Epidermal melanocyte (primary cell): ENCODE measurements at regions not wholly inside any gene's neighbourhood (a gene's known extent, or its start where the extent isn't known, plus 50 kb on each side); places are given as distances from the start of the nearest gene placed in this dataset.

ENCODE experiments used
- DNase-seq: peaks from one replicate; pipeline ENCODE4 v3.0.0; 2011; ENCODE audit warnings: low spot score; ENCODE audit not compliant: insufficient read length

- DNase-seq: no peak
Observed at GRCh38 chr22:49312601-49313000, 515.1 kb downstream of the BRD1 start.

- no peak for DNase-seq
Observed at GRCh38 chr22:49310354-49310753, 517.3 kb downstream of the BRD1 start.

GRCh38 chr22:49308300-49308699 is 519.4 kb downstream of the BRD1 start:
- DNase-seq: no peak

- no peak for DNase-seq
Observed at GRCh38 chr22:49307870-49308269, 519.8 kb downstream of the BRD1 start.

GRCh38 chr22:49307481-49307830 is 520.2 kb downstream of the BRD1 start:
- DNase-seq: no peak

GRCh38 chr22:49306632-49307480 is 520.8 kb downstream of the BRD1 start:
- no peak for DNase-seq

- no peak for DNase-seq
Observed at GRCh38 chr22:49305966-49306631, 521.6 kb downstream of the BRD1 start.

GRCh38 chr22:49305214-49305965 is 522.3 kb downstream of the BRD1 start:
- no peak for DNase-seq

- DNase-seq: no peak
Observed at GRCh38 chr22:49303781-49304461, 523.8 kb downstream of the BRD1 start.

- DNase-seq: no peak
Observed at GRCh38 chr22:49303061-49303735, 524.5 kb downstream of the BRD1 start.

GRCh38 chr22:49302530-49302929 is 525.1 kb downstream of the BRD1 start:
- no peak for DNase-seq

- DNase-seq: no peak
Observed at GRCh38 chr22:49302150-49302460, 525.6 kb downstream of the BRD1 start.

- DNase-seq: no peak
Observed at GRCh38 chr22:49301398-49302149, 526.1 kb downstream of the BRD1 start.

GRCh38 chr22:49300951-49301397 is 526.7 kb downstream of the BRD1 start:
- DNase-seq: no peak

GRCh38 chr22:49300241-49300640 is 527.4 kb downstream of the BRD1 start:
- DNase-seq: no peak

GRCh38 chr22:49299821-49300231 is 527.8 kb downstream of the BRD1 start:
- no peak for DNase-seq

GRCh38 chr22:49298834-49299750 is 528.6 kb downstream of the BRD1 start:
- no peak for DNase-seq

GRCh38 chr22:49297871-49298721 is 529.6 kb downstream of the BRD1 start:
- DNase-seq: no peak
